H9 (cell line): ENCODE measurements at regions not wholly inside any gene's neighbourhood (a gene's known extent, or its start where the extent isn't known, plus 50 kb on each side); places are given as distances from the start of the nearest gene placed in this dataset.

ENCODE experiments used
- DNase-seq: peaks from one replicate; pipeline ENCODE4 v3.0.0-alpha.2; 2017
- H2AFZ ChIP-seq: one replicate; pipeline ENCODE4 v1.6.1; 2013; ENCODE audit warnings: mild to moderate bottlenecking, low read length, control low read depth, moderate library complexity
- H2AK5ac ChIP-seq: 2 replicates; pipeline ENCODE4 v1.6.1; 2013; ENCODE audit warnings: low read length, control low read depth, mixed read lengths; ENCODE audit not compliant: insufficient read length
- H2BK120ac ChIP-seq: one replicate; pipeline ENCODE4 v1.6.1; 2013; ENCODE audit warnings: low read depth, mild to moderate bottlenecking, low read length, control low read depth, inconsistent platforms; ENCODE audit not compliant: poor library complexity, severe bottlenecking
- H2BK12ac ChIP-seq: 2 replicates; pipeline ENCODE4 v1.6.1; 2013; ENCODE audit warnings: low read length, control low read depth, mixed read lengths, low read depth; ENCODE audit not compliant: insufficient read length
- H2BK15ac ChIP-seq: 2 replicates; pipeline ENCODE4 v1.6.1; 2013; ENCODE audit warnings: low read depth, low read length, control low read depth
- H2BK20ac ChIP-seq: one replicate; pipeline ENCODE4 v1.6.1; 2013; ENCODE audit warnings: low read depth, mild to moderate bottlenecking, low read length, control low read depth, inconsistent platforms; ENCODE audit not compliant: poor library complexity, severe bottlenecking
- H2BK5ac ChIP-seq: 2 replicates; pipeline ENCODE4 v1.6.1; 2013; ENCODE audit warnings: low read length, control low read depth, mixed read lengths; ENCODE audit not compliant: insufficient read length
- H3K14ac ChIP-seq: 2 replicates; pipeline ENCODE4 v1.6.1; 2013; ENCODE audit warnings: low read length, control low read depth; ENCODE audit not compliant: insufficient read depth
- H3K18ac ChIP-seq: 2 replicates; pipeline ENCODE4 v1.6.1; 2013; ENCODE audit warnings: low read depth, mild to moderate bottlenecking, mixed read lengths, low read length, control low read depth; ENCODE audit not compliant: insufficient read length
- H3K23ac ChIP-seq: 2 replicates; pipeline ENCODE4 v1.6.1; 2013; ENCODE audit warnings: low read length, control low read depth, mixed read lengths, low read depth; ENCODE audit not compliant: insufficient read length
- H3K23me2 ChIP-seq: 2 replicates; pipeline ENCODE4 v1.6.1; 2013; ENCODE audit warnings: low read depth, mild to moderate bottlenecking, mixed read lengths, low read length, control low read depth; ENCODE audit not compliant: insufficient read length, poor library complexity, severe bottlenecking
- H3K27ac ChIP-seq: 2 replicates; pipeline ENCODE4 v1.5.1; 2013; ENCODE audit warnings: low read length, control low read depth, mixed read lengths, low read depth; ENCODE audit not compliant: insufficient read length
- H3K27me3 ChIP-seq: 2 replicates; pipeline ENCODE4 v1.6.1; 2013; ENCODE audit warnings: low read length, control low read depth, inconsistent platforms; ENCODE audit not compliant: insufficient read depth
- H3K4ac ChIP-seq: 2 replicates; pipeline ENCODE4 v1.6.1; 2013; ENCODE audit warnings: low read depth, mild to moderate bottlenecking, control low read depth, inconsistent platforms, low read length, moderate library complexity
- H3K4me1 ChIP-seq: 2 replicates; pipeline ENCODE4 v1.6.1; 2013; ENCODE audit warnings: low read length, control low read depth, inconsistent platforms; ENCODE audit not compliant: insufficient read depth
- H3K4me2 ChIP-seq: 2 replicates; pipeline ENCODE4 v1.6.1; 2013; ENCODE audit warnings: low read length, control low read depth, mixed read lengths; ENCODE audit not compliant: insufficient read length, insufficient read depth
- H3K56ac ChIP-seq: 2 replicates; pipeline ENCODE4 v1.6.1; 2013; ENCODE audit warnings: low read depth, mild to moderate bottlenecking, mixed read lengths, low read length, control low read depth; ENCODE audit not compliant: insufficient read length
- H3K79me1 ChIP-seq: 2 replicates; pipeline ENCODE4 v1.6.1; 2013; ENCODE audit warnings: low read depth, mild to moderate bottlenecking, moderate library complexity, low read length, control low read depth, inconsistent platforms; ENCODE audit not compliant: insufficient read depth, poor library complexity, severe bottlenecking
- H3K79me2 ChIP-seq: 2 replicates; pipeline ENCODE4 v1.6.1; 2013; ENCODE audit warnings: low read length, control low read depth, inconsistent platforms; ENCODE audit not compliant: insufficient read depth
- H3K9ac ChIP-seq: 2 replicates; pipeline ENCODE4 v1.6.1; 2013; ENCODE audit warnings: low read length, control low read depth, mixed read lengths; ENCODE audit not compliant: insufficient read length; ENCODE audit errors: extremely low read depth
- H3K9me3 ChIP-seq: one replicate; pipeline ENCODE4 v1.6.1; 2013; ENCODE audit warnings: low read depth, low read length, inconsistent platforms; ENCODE audit not compliant: control insufficient read depth
- H3T11ph ChIP-seq: one replicate; pipeline ENCODE4 v1.6.1; 2013; ENCODE audit warnings: mild to moderate bottlenecking, low read length, control low read depth, inconsistent platforms
- H4K20me1 ChIP-seq: one replicate; pipeline ENCODE4 v1.6.1; 2013; ENCODE audit not compliant: control insufficient read depth, insufficient read length, insufficient read depth
- H4K5ac ChIP-seq: 2 replicates; pipeline ENCODE4 v1.6.1; 2013; ENCODE audit warnings: low read depth, mild to moderate bottlenecking, mixed read lengths, low read length, control low read depth; ENCODE audit not compliant: insufficient read length
- H4K8ac ChIP-seq: replicated peaks from 2 replicates; pipeline ENCODE4 v1.6.1; 2013; ENCODE audit warnings: low read length, control low read depth, mixed read lengths, low read depth; ENCODE audit not compliant: insufficient read length
- H4K91ac ChIP-seq: 2 replicates; pipeline ENCODE4 v1.6.1; 2013; ENCODE audit warnings: low read depth, mild to moderate bottlenecking, moderate library complexity, mixed read lengths, low read length, control low read depth; ENCODE audit not compliant: insufficient read length
- H3K27ac Mint-ChIP-seq, 3 experiments: 2 replicates in 2 of 3; 3 replicates in 1 of 3; pipeline ENCODE4 v1.8.0; 2020 to 2021; ENCODE audit warnings: mixed read lengths in 3 of 3, mild to moderate bottlenecking in 1 of 3, moderate library complexity in 1 of 3
- H3K27me3 Mint-ChIP-seq: 2 replicates; pipeline ENCODE4 v1.8.0; 2021; ENCODE audit warnings: low read depth, mild to moderate bottlenecking, moderate library complexity, mixed read lengths
- H3K36me3 Mint-ChIP-seq, 3 experiments: 2 replicates in 2 of 3; 3 replicates in 1 of 3; pipeline ENCODE4 v1.8.0; 2020 to 2021; ENCODE audit warnings: low read depth in 3 of 3, mixed read lengths in 3 of 3; ENCODE audit not compliant: insufficient read depth in 1 of 3
- H3K4me1 Mint-ChIP-seq, 2 experiments: 2 replicates each; pipeline ENCODE4 v1.8.0; 2020; ENCODE audit warnings: mixed read lengths in 2 of 2
- H3K4me3 Mint-ChIP-seq, 2 experiments: 2 replicates in 1 of 2; 3 replicates in 1 of 2; pipeline ENCODE4 v1.8.0; 2020 to 2021; ENCODE audit warnings: mild to moderate bottlenecking in 2 of 2, mixed read lengths in 2 of 2, moderate library complexity in 1 of 2
- H3K9me3 Mint-ChIP-seq, 2 experiments: 2 replicates in 1 of 2; 3 replicates in 1 of 2; pipeline ENCODE4 v1.8.0; 2020; ENCODE audit warnings: mild to moderate bottlenecking in 2 of 2, mixed read lengths in 2 of 2, moderate library complexity in 1 of 2
- WGBS: extraction: QIAGEN DNeasy Blood & Tissue Kit; methylation state at CpG from one replicate; pipeline ENCODE4 v1.1.7; 2013; ENCODE audit warnings: missing lambda C conversion rate, low lambda C conversion rate, mixed read lengths; ENCODE audit not compliant: insufficient read length; ENCODE audit errors: extremely low coverage; 5-methylcytosine and 5-hydroxymethylcytosine counted together
- TF ChIP-seq, protein P1 (sequence below): fragments of 200-600 bp; sonication (generic); conservative IDR thresholded peaks from 3 replicates; pipeline ENCODE4 v1.8.0; 2021; ENCODE audit warnings: antibody characterized with exemption, mild to moderate bottlenecking

DNA sequence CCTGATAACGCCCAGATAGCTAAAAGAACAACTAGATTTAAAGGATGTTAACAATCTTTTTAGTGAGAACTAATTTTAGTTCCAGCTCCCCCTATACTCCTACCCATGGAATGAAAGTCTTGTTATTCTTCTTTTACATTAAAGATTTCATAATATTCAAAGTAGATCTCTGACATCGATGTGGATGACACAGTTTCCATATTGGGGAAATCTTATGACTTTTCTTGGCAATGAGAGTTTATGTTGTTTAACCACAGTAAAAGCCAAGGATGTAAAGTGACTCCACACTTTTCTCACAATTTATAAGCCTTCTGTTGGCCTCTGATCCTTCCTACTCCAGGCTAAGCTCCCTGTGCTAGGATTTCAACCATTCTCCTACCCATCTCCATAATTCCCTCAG lies 332.6 kb upstream of the KCNMB2 start:
- no CpG with 5 or more reads among the region's 2 CpGs for WGBS
- H3K9me3 ChIP-seq: no peaks in the 10 kb centered on the region
- no peaks in the 10 kb centered on the region for H4K20me1 ChIP-seq
- H3K4me1 ChIP-seq: no peaks in the 10 kb centered on the region
- Mint-ChIP-seq H3K9me3 (peaks cover 0 to 1% of the 10 kb centered on the region in 2 experiments; a peak in 2 of 5 replicates), H3K27me3 (no peaks in the 10 kb centered on the region), H3K36me3 (peaks cover 0 to under 1% (median under 1%) of the 10 kb centered on the region in 3 experiments; a peak in 1 of 7 replicates), H3K27ac (no peak overlapping the region), H3K4me3 (no peak overlapping the region; a peak in 1 of 5 replicates), H3K4me1 (peaks cover 8 to 16% of the 10 kb centered on the region in 2 experiments)
- H2BK20ac ChIP-seq: no peak overlapping the region
- no peaks in the 10 kb centered on the region for H3K23me2 ChIP-seq
- H3K18ac ChIP-seq: no peak overlapping the region
- TF ChIP-seq, protein P1, sequence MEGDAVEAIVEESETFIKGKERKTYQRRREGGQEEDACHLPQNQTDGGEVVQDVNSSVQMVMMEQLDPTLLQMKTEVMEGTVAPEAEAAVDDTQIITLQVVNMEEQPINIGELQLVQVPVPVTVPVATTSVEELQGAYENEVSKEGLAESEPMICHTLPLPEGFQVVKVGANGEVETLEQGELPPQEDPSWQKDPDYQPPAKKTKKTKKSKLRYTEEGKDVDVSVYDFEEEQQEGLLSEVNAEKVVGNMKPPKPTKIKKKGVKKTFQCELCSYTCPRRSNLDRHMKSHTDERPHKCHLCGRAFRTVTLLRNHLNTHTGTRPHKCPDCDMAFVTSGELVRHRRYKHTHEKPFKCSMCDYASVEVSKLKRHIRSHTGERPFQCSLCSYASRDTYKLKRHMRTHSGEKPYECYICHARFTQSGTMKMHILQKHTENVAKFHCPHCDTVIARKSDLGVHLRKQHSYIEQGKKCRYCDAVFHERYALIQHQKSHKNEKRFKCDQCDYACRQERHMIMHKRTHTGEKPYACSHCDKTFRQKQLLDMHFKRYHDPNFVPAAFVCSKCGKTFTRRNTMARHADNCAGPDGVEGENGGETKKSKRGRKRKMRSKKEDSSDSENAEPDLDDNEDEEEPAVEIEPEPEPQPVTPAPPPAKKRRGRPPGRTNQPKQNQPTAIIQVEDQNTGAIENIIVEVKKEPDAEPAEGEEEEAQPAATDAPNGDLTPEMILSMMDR: no peak
- no peak overlapping the region for H2BK15ac ChIP-seq
- no peaks in the 10 kb centered on the region for H3K79me1 ChIP-seq
- H3K4me2 ChIP-seq: no peak overlapping the region
- no peak overlapping the region for H3K56ac ChIP-seq
- H3K9ac ChIP-seq: no peak overlapping the region
- no peak overlapping the region for H4K5ac ChIP-seq
- H3K79me2 ChIP-seq: no peaks in the 10 kb centered on the region
- no peak overlapping the region for H2AK5ac ChIP-seq
- no peak overlapping the region for H3K27ac ChIP-seq
- H3K14ac ChIP-seq: no peak overlapping the region
- H3K4ac ChIP-seq: no peak overlapping the region
- no peak overlapping the region for H2BK5ac ChIP-seq
- no peaks in the 10 kb centered on the region for H3K27me3 ChIP-seq
- H3K23ac ChIP-seq: no peak overlapping the region
- no peak overlapping the region for H4K91ac ChIP-seq
- H2BK12ac ChIP-seq: no peak overlapping the region
- H2AFZ ChIP-seq: no peak overlapping the region
- DNase-seq: no peak
- no peak overlapping the region for H2BK120ac ChIP-seq
- no peak overlapping the region for H3T11ph ChIP-seq
- no peak overlapping the region for H4K8ac ChIP-seq
